Inflammatory macrophage treated with lipopolysaccharide for 1 hour (primary cell): ENCODE measurements at regions not wholly inside any gene's neighbourhood (a gene's known extent, or its start where the extent isn't known, plus 50 kb on each side); places are given as distances from the start of the nearest gene placed in this dataset.
A peak's percentile ranks its signal among the peaks of the same experiment; 100 is the strongest.
"Not testable (repeated sequence)": the region's sequence is repeated elsewhere in the genome, so short reads cannot be mapped to it uniquely, and the experiment has no call there.

ENCODE experiments used
- DNase-seq, 2 donors: peaks; one replicate each; pipeline ENCODE4 v3.0.0-alpha.2; 2020 to 2022

- no peak for DNase-seq
Observed at GRCh38 chr18:23311351-23312121, 141.6 kb upstream of the RIOK3 start.

- DNase-seq: no peak
Observed at GRCh38 chr18:23313379-23313778, 139.7 kb upstream of the RIOK3 start.

- DNase-seq: no peak
Observed at GRCh38 chr18:23314672-23315071, 138.4 kb upstream of the RIOK3 start.

- DNase-seq: no peak
Observed at GRCh38 chr18:23316316-23316715, 136.8 kb upstream of the RIOK3 start.

- no peak for DNase-seq
Observed at GRCh38 chr18:23316988-23317387, 136.1 kb upstream of the RIOK3 start.

- DNase-seq: no peak
Observed at GRCh38 chr18:23317975-23318675, 135.0 kb upstream of the RIOK3 start.

GRCh38 chr18:23320709-23321236, 132.3 kb upstream of the RIOK3 start:
- peak; percentile 2 to 9 for DNase-seq

- no peak for DNase-seq
Observed at GRCh38 chr18:23321996-23322395, 131.1 kb upstream of the RIOK3 start.

- DNase-seq: no peak
Observed at GRCh38 chr18:23324056-23324811, 128.9 kb upstream of the RIOK3 start.

GRCh38 chr18:23324861-23325260, 128.2 kb upstream of the RIOK3 start:
- DNase-seq: no peak

- DNase-seq: not testable (repeated sequence)
Observed at GRCh38 chr18:23329671-23330070, 123.4 kb upstream of the RIOK3 start.

GRCh38 chr18:23330423-23330822, 122.7 kb upstream of the RIOK3 start:
- no peak for DNase-seq

- no peak for DNase-seq
Observed at GRCh38 chr18:23331091-23331920, 121.8 kb upstream of the RIOK3 start.

- DNase-seq: no peak
Observed at GRCh38 chr18:23332356-23332755, 120.7 kb upstream of the RIOK3 start.

- no peak for DNase-seq
Observed at GRCh38 chr18:23333827-23334226, 119.3 kb upstream of the RIOK3 start.

GRCh38 chr18:23334569-23334968, 118.5 kb upstream of the RIOK3 start:
- DNase-seq: no peak

- no peak for DNase-seq
Observed at GRCh38 chr18:23336101-23336500, 117.0 kb upstream of the RIOK3 start.

GRCh38 chr18:23337599-23338444, 115.3 kb upstream of the RIOK3 start:
- DNase-seq: no peak

- no peak for DNase-seq
Observed at GRCh38 chr18:23340661-23341060, 112.4 kb upstream of the RIOK3 start.

- DNase-seq: no peak
Observed at GRCh38 chr18:23341383-23341782, 111.7 kb upstream of the RIOK3 start.

- DNase-seq: no peak
Observed at GRCh38 chr18:23341983-23342382, 111.1 kb upstream of the RIOK3 start.

GRCh38 chr18:23342506-23342905, 110.6 kb upstream of the RIOK3 start:
- DNase-seq: no peak
